Epithelial cell of esophagus (primary cell): ENCODE measurements at regions not wholly inside any gene's neighbourhood (a gene's known extent, or its start where the extent isn't known, plus 50 kb on each side); places are given as distances from the start of the nearest gene placed in this dataset.
"Not testable (repeated sequence)": the region's sequence is repeated elsewhere in the genome, so short reads cannot be mapped to it uniquely, and the experiment has no call there.

ENCODE experiments used
- DNase-seq: peaks from one replicate; pipeline ENCODE4 v3.0.0; 2010; ENCODE audit warnings: low read depth
- H3K4me3 ChIP-seq: 2 replicates; pipeline ENCODE4 v1.5.1; 2011; ENCODE audit warnings: mild to moderate bottlenecking, low read length, control low read depth
- TF ChIP-seq, protein P1 (sequence below): IDR thresholded peaks from 2 replicates; pipeline ENCODE4 v1.5.1; 2011; ENCODE audit warnings: low read depth, mild to moderate bottlenecking, low read length, control low read depth, inconsistent platforms; ENCODE audit not compliant: insufficient read depth; ENCODE audit errors: missing control alignments

GRCh38 chr7:68821846-68822245 lies 776.4 kb upstream of the AUTS2 start:
- TF ChIP-seq, protein P1, sequence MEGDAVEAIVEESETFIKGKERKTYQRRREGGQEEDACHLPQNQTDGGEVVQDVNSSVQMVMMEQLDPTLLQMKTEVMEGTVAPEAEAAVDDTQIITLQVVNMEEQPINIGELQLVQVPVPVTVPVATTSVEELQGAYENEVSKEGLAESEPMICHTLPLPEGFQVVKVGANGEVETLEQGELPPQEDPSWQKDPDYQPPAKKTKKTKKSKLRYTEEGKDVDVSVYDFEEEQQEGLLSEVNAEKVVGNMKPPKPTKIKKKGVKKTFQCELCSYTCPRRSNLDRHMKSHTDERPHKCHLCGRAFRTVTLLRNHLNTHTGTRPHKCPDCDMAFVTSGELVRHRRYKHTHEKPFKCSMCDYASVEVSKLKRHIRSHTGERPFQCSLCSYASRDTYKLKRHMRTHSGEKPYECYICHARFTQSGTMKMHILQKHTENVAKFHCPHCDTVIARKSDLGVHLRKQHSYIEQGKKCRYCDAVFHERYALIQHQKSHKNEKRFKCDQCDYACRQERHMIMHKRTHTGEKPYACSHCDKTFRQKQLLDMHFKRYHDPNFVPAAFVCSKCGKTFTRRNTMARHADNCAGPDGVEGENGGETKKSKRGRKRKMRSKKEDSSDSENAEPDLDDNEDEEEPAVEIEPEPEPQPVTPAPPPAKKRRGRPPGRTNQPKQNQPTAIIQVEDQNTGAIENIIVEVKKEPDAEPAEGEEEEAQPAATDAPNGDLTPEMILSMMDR: no peak
- no peak overlapping the region for H3K4me3 ChIP-seq
- DNase-seq: no peak

DNA sequence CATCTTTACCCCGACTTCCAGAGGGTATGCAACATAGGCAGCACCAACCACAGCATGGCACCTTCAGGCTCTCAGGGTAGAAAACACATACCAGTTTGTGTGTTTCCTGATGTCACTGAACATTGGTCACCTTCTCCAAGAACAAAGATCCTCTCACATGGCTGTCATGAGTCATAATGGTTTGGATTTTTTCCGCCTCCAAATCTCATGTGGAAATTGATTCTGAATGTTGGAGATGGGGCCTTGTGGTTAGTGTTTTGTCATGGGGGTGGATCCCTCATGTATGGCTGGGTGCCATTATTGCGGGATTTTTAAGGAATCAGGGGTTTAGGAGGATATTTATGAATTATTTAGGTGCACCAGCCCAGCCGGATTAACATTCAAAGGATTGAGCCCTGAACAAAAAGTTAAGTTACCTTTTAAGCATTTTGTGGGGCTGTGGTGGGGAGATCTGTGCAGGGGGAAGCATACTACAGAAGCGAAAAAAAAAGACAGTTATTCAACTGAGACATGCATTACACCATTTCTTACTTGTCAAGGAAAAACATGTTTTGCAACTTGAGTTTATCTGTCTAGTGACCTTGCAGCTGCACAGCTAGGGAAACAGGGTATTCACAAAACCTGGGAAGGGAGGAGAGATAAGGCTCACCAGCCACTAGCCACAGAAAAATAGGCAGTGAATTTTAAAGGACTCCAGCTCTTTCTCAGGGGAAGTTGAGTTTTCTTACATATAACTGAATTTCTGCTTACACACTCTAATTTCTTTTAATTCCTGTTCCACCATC lies 774.1 kb upstream of the AUTS2 start:
- TF ChIP-seq, protein P1: no peak
- DNase-seq: no peak

GRCh38 chr7:68828575-68828974 lies 769.7 kb upstream of the AUTS2 start:
- TF ChIP-seq, protein P1: no peak
- no peak overlapping the region for H3K4me3 ChIP-seq
- no peak for DNase-seq

More for the DNA sequence above, 774.1 kb upstream of the AUTS2 start:
- H3K4me3 ChIP-seq: no peak overlapping the region

GRCh38 chr7:68833422-68833821 lies 764.9 kb upstream of the AUTS2 start:
- H3K4me3 ChIP-seq: no peak overlapping the region
- no peak for DNase-seq
- TF ChIP-seq, protein P1: no peak

DNA sequence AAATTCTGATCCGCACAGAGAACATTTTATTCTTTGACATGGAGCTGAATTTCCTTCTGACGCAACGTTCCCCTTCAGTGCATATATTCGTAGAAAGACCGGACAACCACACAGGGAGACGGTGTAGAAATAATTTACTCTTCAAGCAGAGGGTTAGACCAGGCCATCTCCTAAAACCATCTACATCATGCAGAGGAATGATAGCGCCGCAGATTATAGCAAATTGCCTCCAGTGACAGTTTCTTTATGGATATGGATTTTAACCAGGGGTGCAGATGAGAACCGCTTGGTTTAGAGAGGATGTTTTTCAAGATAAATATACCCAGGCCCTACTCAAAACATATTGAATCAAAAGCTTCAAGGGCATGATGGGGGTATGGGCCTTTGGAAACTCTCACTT lies 759.3 kb upstream of the AUTS2 start:
- TF ChIP-seq, protein P1: no peak
- H3K4me3 ChIP-seq: no peak overlapping the region
- DNase-seq: no peak

DNA sequence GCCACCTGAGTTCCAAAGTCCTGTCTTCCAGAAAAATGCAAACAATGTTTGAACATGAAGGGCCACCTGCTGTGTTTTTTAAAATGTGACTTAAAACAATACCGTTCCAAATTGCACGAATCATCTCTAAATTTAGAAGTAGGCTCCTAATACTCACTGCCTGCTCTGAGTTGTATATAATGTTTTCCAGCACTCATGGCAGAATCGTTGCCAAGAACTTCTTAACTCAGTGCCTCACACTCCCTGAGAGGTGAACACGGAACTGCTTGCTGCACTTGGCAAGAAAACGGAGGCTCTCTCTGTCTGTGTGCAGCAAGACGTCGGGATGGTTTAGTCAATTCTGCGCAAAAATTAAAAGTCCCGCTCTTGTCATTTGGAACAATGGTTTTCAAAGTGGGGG lies 757.3 kb upstream of the AUTS2 start:
- TF ChIP-seq, protein P1: no peak
- DNase-seq: no peak
- no peak overlapping the region for H3K4me3 ChIP-seq

- not testable (repeated sequence) for DNase-seq, H3K4me3 ChIP-seq
Observed at GRCh38 chr7:68843985-68844384, 754.3 kb upstream of the AUTS2 start.
